GM18520 (cell line): ENCODE measurements at regions not wholly inside any gene's neighbourhood (a gene's known extent, or its start where the extent isn't known, plus 50 kb on each side); places are given as distances from the start of the nearest gene placed in this dataset.

ENCODE experiments used
- ATAC-seq: cut with Tn5 transposase; IDR thresholded peaks from one replicate; pipeline ENCODE4 v1.9.1; 2021; ENCODE audit not compliant: unreplicated experiment

DNA sequence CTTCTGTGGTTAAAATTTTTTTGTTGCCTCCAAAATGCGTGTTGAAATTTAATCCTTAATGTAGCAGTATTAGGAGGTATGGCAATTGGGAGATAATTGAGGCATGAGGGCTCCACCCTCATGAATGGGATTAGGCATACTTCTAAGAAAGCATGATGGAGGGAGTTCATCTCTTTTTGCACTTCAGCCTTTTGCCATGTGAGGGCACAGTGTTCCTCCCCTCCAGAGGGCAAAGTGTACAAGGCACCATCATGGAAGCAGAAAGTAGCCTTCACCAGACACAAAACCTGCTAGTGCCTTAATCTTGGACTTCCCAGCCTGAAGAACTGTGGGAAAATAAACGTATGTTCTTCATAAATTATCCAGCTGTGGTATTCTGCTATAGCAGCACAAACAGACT lies 429.5 kb downstream of the ZIC1 start:
- ATAC-seq, result peak; percentile 51

- ATAC-seq, result no peak
Measured at GRCh38 chr3:147843331-147843730, 434.2 kb downstream of the ZIC1 start.

DNA sequence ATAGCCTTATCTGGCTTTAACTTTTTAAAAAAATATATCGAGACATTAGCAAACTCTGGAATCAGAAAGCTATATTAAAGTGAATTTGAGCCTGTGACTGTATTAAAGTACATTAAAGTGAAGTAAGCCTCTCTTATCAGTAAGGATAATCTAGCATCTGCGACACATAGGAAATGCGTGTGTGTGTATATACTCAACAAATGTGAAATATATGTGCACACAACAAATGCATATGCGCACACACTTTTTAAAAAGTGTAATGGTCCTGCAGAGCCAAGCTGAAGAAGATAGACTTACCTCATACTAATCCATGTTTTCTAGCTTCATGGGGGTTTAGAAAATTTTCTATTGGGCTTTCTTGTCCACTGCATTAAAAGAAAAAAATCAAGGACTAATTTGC lies 437.1 kb downstream of the ZIC1 start:
- no peak for ATAC-seq

DNA sequence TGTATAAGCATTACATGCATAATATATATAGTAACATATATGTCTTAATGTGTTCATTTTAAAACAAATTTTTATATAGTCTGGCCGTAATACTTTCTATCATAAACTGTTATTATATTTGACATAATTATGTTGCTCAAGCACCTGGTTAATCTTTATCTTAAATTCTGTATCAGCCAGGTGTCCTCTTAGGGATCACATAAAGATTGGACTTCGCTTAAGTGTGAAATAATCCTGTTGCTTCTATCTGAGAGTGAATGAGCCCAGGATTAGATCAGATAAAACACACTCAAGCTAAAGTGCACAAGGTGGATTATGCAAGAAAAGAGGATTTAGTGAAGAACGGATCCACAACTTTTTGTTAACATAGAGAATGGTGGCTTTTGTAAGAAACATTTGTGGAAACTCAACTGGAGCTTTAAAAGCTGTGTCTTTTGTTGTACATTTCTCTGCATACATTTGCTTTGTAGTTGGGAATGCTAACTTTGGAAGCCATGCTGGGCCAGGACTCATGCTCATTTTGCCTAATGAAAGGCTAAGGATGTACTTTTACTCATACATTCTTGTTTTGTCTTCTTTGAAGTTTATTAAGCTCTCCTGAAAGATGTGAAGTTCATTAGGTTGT lies 437.8 kb downstream of the ZIC1 start:
- no peak for ATAC-seq

DNA sequence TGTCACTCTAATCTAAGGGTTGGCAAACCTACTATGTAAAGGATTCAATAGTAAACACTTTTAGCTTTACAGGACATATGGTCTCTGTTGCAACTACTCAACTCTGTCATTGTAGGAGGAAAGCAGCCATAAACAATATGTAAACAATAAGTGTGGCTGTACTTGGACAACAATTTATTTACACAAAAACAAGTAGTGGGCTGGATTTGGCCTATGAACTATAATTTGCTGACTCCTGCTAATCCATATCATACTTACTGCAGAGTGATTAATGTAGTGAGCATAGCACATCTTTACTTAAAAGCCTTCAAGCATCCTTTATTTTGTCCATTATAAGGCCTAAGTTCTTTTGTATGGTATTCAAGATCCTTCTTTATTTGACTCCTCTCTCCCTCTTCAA lies 441.9 kb downstream of the ZIC1 start:
- no peak for ATAC-seq

- no peak for ATAC-seq
Measured at GRCh38 chr3:147854542-147854941, 445.4 kb downstream of the ZIC1 start.

- ATAC-seq, result no peak
Measured at GRCh38 chr3:147864754-147865354, 455.7 kb downstream of the ZIC1 start.

GRCh38 chr3:147866561-147866960 lies 457.4 kb downstream of the ZIC1 start:
- ATAC-seq, result no peak

DNA sequence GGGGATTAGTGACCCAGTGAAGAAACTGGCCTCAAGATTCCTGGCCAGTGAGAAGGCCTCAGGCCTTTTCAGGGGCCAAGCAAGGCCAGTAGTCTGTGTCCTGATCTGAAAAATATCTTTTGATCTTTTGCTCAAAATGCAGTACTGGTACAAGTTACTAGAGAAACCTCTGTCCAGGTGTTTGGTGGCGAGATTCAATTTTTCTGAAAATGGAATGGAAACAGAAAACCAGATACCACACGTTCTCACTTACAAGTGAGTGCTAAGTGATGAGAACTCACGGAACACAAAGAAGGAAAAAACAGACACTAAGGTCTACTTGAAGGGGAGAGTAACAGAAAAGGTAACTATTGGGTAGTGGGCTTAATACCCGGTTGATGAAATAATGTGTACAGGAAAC lies 463.4 kb downstream of the ZIC1 start:
- no peak for ATAC-seq

GRCh38 chr3:147875498-147875897 lies 466.3 kb downstream of the ZIC1 start:
- no peak for ATAC-seq

GRCh38 chr3:147881933-147882332 lies 472.8 kb downstream of the ZIC1 start:
- ATAC-seq, result no peak

GRCh38 chr3:147886879-147887278 lies 477.7 kb downstream of the ZIC1 start:
- ATAC-seq, result no peak

- no peak for ATAC-seq
Measured at GRCh38 chr3:147887797-147888196, 478.6 kb downstream of the ZIC1 start.

DNA sequence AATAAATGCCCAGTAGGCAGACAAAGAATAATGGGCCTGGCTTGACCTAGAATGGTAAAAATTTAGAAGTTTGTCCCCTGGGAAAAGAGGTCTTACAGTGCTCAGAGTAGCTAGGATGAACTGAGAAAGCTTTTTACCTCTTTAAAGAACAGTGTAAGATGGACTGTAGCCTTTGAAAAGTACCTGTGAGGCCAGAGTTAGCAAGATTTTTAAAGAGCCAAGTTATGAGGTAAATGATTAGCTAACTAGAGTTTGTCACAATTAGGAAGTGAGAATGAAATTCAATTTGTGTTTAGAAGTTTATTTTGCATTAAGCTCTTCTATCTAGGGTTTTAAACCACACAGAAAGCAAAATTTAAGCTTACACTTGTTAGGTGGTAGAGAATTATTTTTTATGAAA lies 480.9 kb downstream of the ZIC1 start:
- peak; percentile 80 for ATAC-seq

GRCh38 chr3:147895509-147895908 lies 486.3 kb downstream of the ZIC1 start:
- ATAC-seq, result no peak

- ATAC-seq, result no peak
Measured at GRCh38 chr3:147900851-147901250, 491.7 kb downstream of the ZIC1 start.

DNA sequence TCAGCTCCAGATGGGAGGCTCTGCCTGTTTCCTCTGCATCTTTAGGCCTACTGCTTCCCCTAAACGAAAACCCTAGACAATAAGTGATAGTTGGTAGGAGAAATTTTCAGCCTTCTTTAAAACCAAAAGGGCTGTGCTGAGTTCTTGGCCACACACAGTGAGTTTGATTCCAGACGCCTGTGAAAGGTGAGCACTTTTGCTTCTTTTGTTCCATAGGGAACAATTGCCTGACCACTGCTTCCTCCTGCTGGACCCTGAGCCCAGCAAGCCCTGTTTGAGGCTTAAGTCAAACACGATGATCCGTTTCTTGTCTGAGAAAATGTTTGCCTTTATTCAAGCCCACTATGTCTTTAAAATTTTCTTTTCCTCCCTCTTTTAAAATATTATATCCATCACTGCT lies 493.9 kb downstream of the ZIC1 start:
- ATAC-seq, result no peak

GRCh38 chr3:147904421-147904820 lies 495.3 kb downstream of the ZIC1 start:
- ATAC-seq, result no peak

- ATAC-seq, result no peak
Measured at GRCh38 chr3:147906285-147906684, 497.1 kb downstream of the ZIC1 start.

DNA sequence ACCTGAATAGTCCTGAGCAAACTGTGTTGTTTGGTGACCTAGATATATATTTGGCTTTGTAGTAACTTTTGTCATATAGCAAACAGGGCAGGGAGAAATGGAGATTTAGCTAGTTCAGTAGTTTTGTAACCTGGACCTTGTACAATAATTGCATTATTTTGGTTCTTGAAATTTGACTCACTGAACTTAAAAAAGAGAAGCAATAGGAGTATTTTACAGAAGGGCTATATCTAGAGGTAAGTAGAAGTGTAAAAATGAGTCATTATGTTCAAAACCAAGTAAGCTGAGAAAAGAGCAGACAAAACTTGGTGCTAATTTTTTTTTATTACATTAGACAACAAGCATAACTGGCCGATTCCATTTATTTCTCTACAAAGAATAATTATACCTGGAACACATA lies 505.4 kb downstream of the ZIC1 start:
- ATAC-seq, result no peak

- no peak for ATAC-seq
Measured at GRCh38 chr3:147915057-147915456, 505.9 kb downstream of the ZIC1 start.

DNA sequence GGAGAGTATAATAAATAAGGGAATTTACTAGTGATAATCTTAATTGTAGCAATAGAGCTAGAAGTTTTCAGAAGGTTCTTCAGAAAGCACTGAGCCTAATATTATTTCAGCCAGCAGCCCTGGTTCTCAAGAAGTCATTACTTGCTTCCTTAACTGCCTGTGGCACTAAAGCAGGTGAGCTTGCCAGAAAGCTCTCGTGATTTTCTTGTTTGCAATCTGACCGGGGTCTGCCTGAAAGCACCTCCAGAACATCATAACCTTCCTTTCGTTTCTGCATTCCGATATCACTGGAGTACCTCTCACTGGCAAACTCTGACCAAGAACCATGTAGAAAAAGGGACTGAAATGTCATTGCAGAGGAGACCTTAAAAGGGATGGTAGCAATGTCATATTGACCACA lies 510.3 kb downstream of the ZIC1 start:
- ATAC-seq, result no peak

- ATAC-seq, result no peak
Measured at GRCh38 chr3:147921051-147921450, 511.9 kb downstream of the ZIC1 start.
